ENCODE measurements at regions not wholly inside any gene's neighbourhood (a gene's known extent, or its start where the extent isn't known, plus 50 kb on each side); places are given as distances from the start of the nearest gene placed in this dataset.

DNA sequence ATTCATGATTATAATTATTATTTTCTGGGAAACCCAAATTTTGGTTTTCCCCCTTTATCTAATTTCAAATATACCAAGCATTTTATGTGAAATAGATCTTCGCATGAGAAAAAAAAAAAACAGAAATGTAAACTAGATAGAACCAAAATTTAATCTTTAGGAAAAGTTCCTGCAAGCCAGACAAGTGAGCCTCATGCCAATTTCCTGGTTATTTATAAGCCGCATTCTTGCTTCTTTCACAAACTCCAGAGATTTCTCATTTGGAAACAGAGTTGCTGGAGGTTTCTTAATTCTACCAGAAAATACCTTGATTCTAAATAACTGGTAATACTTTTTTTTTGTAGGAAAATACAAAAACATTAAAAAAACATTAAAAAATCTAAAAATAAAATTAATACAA, 690.4 kb upstream of the IGFBP3 start:
- TF ChIP-seq, protein P1, sequence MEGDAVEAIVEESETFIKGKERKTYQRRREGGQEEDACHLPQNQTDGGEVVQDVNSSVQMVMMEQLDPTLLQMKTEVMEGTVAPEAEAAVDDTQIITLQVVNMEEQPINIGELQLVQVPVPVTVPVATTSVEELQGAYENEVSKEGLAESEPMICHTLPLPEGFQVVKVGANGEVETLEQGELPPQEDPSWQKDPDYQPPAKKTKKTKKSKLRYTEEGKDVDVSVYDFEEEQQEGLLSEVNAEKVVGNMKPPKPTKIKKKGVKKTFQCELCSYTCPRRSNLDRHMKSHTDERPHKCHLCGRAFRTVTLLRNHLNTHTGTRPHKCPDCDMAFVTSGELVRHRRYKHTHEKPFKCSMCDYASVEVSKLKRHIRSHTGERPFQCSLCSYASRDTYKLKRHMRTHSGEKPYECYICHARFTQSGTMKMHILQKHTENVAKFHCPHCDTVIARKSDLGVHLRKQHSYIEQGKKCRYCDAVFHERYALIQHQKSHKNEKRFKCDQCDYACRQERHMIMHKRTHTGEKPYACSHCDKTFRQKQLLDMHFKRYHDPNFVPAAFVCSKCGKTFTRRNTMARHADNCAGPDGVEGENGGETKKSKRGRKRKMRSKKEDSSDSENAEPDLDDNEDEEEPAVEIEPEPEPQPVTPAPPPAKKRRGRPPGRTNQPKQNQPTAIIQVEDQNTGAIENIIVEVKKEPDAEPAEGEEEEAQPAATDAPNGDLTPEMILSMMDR (IDR thresholded peaks at IDR 0.05) = no peak
- TF ChIP-seq POLR2A (IDR thresholded peaks at IDR 0.05) = no peak

Measured in adrenal gland (tissue), 5 donors.